Naive B cell (primary cell): ENCODE measurements at regions not wholly inside any gene's neighbourhood (a gene's known extent, or its start where the extent isn't known, plus 50 kb on each side); places are given as distances from the start of the nearest gene placed in this dataset.
"Not testable (repeated sequence)": the region's sequence is repeated elsewhere in the genome, so short reads cannot be mapped to it uniquely, and the experiment has no call there.

Source experiments
- ATAC-seq, 2 donors: fragments of 150-1000 bp; cut with Tn5 transposase; 2 replicates each; pipeline ENCODE4 v1.10.0; 2021; ENCODE audit warnings: low read depth in 2 of 2, mild to moderate bottlenecking in 2 of 2, moderate library complexity in 2 of 2
- DNase-seq: peaks from one replicate; pipeline ENCODE4 v3.0.0; 2022
- H3K27ac Mint-ChIP-seq, 6 donors: one replicate each; pipeline ENCODE4 v1.8.0; 2020 to 2022; ENCODE audit warnings: mild to moderate bottlenecking in 6 of 6, mixed read lengths in 6 of 6, moderate library complexity in 5 of 6, inconsistent platforms in 2 of 6
- H3K27me3 Mint-ChIP-seq, 3 donors: one replicate each; pipeline ENCODE4 v1.8.0; 2021 to 2022; ENCODE audit warnings: mixed read lengths in 3 of 3, mild to moderate bottlenecking in 1 of 3
- H3K36me3 Mint-ChIP-seq, 2 donors: one replicate each; pipeline ENCODE4 v1.8.0; 2020 to 2022; ENCODE audit warnings: mixed read lengths in 2 of 2, inconsistent platforms in 1 of 2, mild to moderate bottlenecking in 1 of 2
- H3K4me1 Mint-ChIP-seq, 3 donors: one replicate each; pipeline ENCODE4 v1.8.0; 2020 to 2022; ENCODE audit warnings: mixed read lengths in 3 of 3, inconsistent platforms in 1 of 3, mild to moderate bottlenecking in 1 of 3, moderate library complexity in 1 of 3
- H3K4me3 Mint-ChIP-seq, 8 donors: one replicate each; pipeline ENCODE4 v1.8.0; 2020 to 2022; ENCODE audit warnings: mild to moderate bottlenecking in 8 of 8, mixed read lengths in 8 of 8, moderate library complexity in 8 of 8, inconsistent platforms in 2 of 8
- H3K9me3 Mint-ChIP-seq, 7 donors: one replicate each; pipeline ENCODE4 v1.8.0; 2020 to 2022; ENCODE audit warnings: mixed read lengths in 7 of 7, mild to moderate bottlenecking in 5 of 7, inconsistent platforms in 2 of 7, moderate library complexity in 1 of 7

GRCh38 chr2:89286448-89287080 lies 595.1 kb downstream of the RPIA start:
- H3K27me3 Mint-ChIP-seq, H3K36me3 Mint-ChIP-seq, H3K4me1 Mint-ChIP-seq, H3K27ac Mint-ChIP-seq, H3K9me3 Mint-ChIP-seq, DNase-seq, H3K4me3 Mint-ChIP-seq: not testable (repeated sequence)
- peak; percentile 72 to 78 for ATAC-seq

GRCh38 chr2:89287084-89287483 lies 595.6 kb downstream of the RPIA start:
- peak; percentile 38 to 63 for ATAC-seq
- not testable (repeated sequence) for H3K9me3 Mint-ChIP-seq, H3K4me3 Mint-ChIP-seq, DNase-seq, H3K36me3 Mint-ChIP-seq, H3K27me3 Mint-ChIP-seq, H3K27ac Mint-ChIP-seq, H3K4me1 Mint-ChIP-seq

- H3K9me3 Mint-ChIP-seq, H3K36me3 Mint-ChIP-seq, H3K4me3 Mint-ChIP-seq, DNase-seq, H3K4me1 Mint-ChIP-seq, H3K27ac Mint-ChIP-seq, H3K27me3 Mint-ChIP-seq: not testable (repeated sequence)
- peak; percentile 49 to 66 for ATAC-seq
These were observed 600.3 kb downstream of the RPIA start for GRCh38 chr2:89291717-89292298.

GRCh38 chr2:89293399-89293798 lies 601.9 kb downstream of the RPIA start:
- not testable (repeated sequence) for H3K9me3 Mint-ChIP-seq, DNase-seq, H3K4me3 Mint-ChIP-seq, ATAC-seq, H3K36me3 Mint-ChIP-seq, H3K4me1 Mint-ChIP-seq, H3K27ac Mint-ChIP-seq, H3K27me3 Mint-ChIP-seq

- not testable (repeated sequence) for H3K36me3 Mint-ChIP-seq, H3K4me3 Mint-ChIP-seq, DNase-seq, H3K9me3 Mint-ChIP-seq, H3K27me3 Mint-ChIP-seq, ATAC-seq, H3K4me1 Mint-ChIP-seq, H3K27ac Mint-ChIP-seq
These were observed 602.9 kb downstream of the RPIA start for GRCh38 chr2:89294335-89294734.

GRCh38 chr2:89296820-89297398 lies 605.4 kb downstream of the RPIA start:
- H3K36me3 Mint-ChIP-seq, H3K4me3 Mint-ChIP-seq, H3K9me3 Mint-ChIP-seq, ATAC-seq, H3K27me3 Mint-ChIP-seq, H3K27ac Mint-ChIP-seq, DNase-seq, H3K4me1 Mint-ChIP-seq: not testable (repeated sequence)

GRCh38 chr2:89299196-89299595 lies 607.7 kb downstream of the RPIA start:
- not testable (repeated sequence) for ATAC-seq

GRCh38 chr2:89305623-89306022 lies 614.1 kb downstream of the RPIA start:
- H3K9me3 Mint-ChIP-seq, H3K4me1 Mint-ChIP-seq, H3K4me3 Mint-ChIP-seq, H3K27ac Mint-ChIP-seq, DNase-seq, H3K36me3 Mint-ChIP-seq, H3K27me3 Mint-ChIP-seq, ATAC-seq: not testable (repeated sequence)

More at GRCh38 chr2:89299196-89299595, 607.7 kb downstream of the RPIA start:
- not testable (repeated sequence) for H3K4me3 Mint-ChIP-seq, H3K27ac Mint-ChIP-seq, H3K36me3 Mint-ChIP-seq, DNase-seq, H3K4me1 Mint-ChIP-seq, H3K27me3 Mint-ChIP-seq, H3K9me3 Mint-ChIP-seq

GRCh38 chr2:89306869-89307637 lies 615.6 kb downstream of the RPIA start:
- H3K9me3 Mint-ChIP-seq, H3K36me3 Mint-ChIP-seq, H3K4me1 Mint-ChIP-seq, H3K27ac Mint-ChIP-seq, H3K4me3 Mint-ChIP-seq, ATAC-seq, H3K27me3 Mint-ChIP-seq, DNase-seq: not testable (repeated sequence)

GRCh38 chr2:89318990-89319389 lies 627.5 kb downstream of the RPIA start:
- not testable (repeated sequence) for H3K36me3 Mint-ChIP-seq, H3K4me3 Mint-ChIP-seq, H3K27me3 Mint-ChIP-seq, H3K9me3 Mint-ChIP-seq, H3K4me1 Mint-ChIP-seq, H3K27ac Mint-ChIP-seq, DNase-seq
- peak; percentile 52 to 54 for ATAC-seq

GRCh38 chr2:89325894-89326293 lies 634.4 kb downstream of the RPIA start:
- ATAC-seq, H3K36me3 Mint-ChIP-seq, H3K4me1 Mint-ChIP-seq, H3K4me3 Mint-ChIP-seq, H3K27me3 Mint-ChIP-seq, H3K9me3 Mint-ChIP-seq, DNase-seq, H3K27ac Mint-ChIP-seq: not testable (repeated sequence)

- not testable (repeated sequence) for H3K36me3 Mint-ChIP-seq, H3K9me3 Mint-ChIP-seq, H3K4me3 Mint-ChIP-seq, H3K4me1 Mint-ChIP-seq, H3K27me3 Mint-ChIP-seq
- peak overlapping the region in 2 of 6 donors; percentile 30 to 52 for H3K27ac Mint-ChIP-seq
- ATAC-seq (peak in 1 of 2 donors; percentile 53), DNase-seq (peak; percentile 12)
These were observed 635.0 kb downstream of the RPIA start for GRCh38 chr2:89326455-89326854.

GRCh38 chr2:89328790-89329189 lies 637.3 kb downstream of the RPIA start:
- ATAC-seq, DNase-seq, H3K27ac Mint-ChIP-seq, H3K36me3 Mint-ChIP-seq, H3K4me3 Mint-ChIP-seq, H3K9me3 Mint-ChIP-seq, H3K4me1 Mint-ChIP-seq, H3K27me3 Mint-ChIP-seq: not testable (repeated sequence)
